NCI-H1930 (cell line): ENCODE measurements at regions not wholly inside any gene's neighbourhood (a gene's known extent, or its start where the extent isn't known, plus 50 kb on each side); places are given as distances from the start of the nearest gene placed in this dataset.
"Not testable (repeated sequence)": the region's sequence is repeated elsewhere in the genome, so short reads cannot be mapped to it uniquely, and the experiment has no call there.

Source experiments
- DNase-seq, 2 experiments: peaks; one replicate each; lab custom pipeline; 2025; lab: John Stamatoyannopoulos, UW

DNA sequence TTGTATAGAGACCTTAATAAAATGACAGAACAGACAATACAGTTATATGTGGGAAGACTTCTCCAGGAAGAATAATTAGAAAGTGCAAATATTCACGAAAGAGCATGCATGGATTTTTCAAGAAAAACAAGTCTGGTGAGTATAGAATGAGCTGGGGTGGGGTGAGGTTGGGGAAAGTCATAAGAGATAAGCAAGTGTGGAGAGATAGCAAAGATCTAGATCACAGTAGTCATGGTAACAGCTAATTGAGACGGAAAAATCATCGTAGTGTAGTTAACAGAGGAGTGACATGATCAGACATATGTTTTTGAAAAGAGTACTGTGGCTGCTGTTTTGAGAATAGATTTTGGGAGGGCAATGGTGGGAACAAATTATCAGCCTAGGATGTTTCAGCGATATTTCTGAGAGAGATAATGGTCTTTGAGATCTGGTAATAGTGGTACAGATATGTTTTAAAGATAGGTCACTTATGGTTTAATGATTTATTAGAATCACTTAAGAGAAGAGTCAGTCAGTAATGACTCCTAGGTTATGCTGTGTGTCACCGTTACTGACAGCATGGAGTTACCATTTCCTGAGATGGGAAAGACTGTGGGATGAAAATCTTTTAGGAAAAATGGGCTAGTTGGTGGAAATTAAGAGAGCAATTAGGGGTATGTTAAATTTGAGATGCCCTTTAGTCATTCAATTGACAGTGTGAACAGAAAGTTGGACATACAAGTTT is 248.5 kb upstream of the SLC8A1 start:
- no peak for DNase-seq

DNA sequence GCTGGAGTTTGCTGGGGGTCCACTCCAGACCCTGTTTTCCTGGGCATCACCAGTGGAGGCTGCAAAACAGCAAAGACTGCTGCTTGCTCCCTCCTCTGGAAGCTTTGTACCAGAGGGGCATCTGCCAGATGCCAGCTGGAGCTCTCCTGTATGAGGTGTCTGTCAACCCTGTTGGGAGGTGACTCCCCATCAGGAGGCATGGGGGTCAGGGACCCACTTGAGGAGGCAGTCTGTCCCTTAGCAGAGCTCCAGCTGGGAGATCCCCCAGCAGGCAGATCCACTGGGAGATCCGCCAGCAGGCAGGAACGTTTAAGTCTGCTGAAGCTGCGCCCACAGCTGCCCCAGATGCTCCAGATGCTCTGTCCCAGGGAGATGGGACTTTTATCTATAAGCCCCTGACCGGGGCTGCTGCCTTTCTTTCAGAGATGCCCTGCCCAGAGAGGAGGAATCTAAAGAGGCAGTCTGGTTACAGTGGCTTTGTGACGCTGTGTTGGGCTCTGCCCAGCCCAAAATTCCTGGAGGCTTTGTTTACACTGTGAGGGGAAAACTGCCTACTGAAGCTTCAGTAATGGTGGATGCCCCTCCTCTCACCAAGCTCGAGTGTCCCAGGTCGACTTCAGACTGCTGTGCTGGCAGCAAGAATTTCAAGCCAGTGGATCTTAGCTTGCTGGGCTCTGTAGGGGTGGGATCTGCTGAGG is 260.5 kb upstream of the SLC8A1 start:
- DNase-seq: not testable (repeated sequence)

GRCh38 chr2:40716879-40717278 is 265.0 kb upstream of the SLC8A1 start:
- DNase-seq: no peak

GRCh38 chr2:40719414-40719813 is 267.5 kb upstream of the SLC8A1 start:
- DNase-seq: no peak

- DNase-seq: no peak
These were observed 269.7 kb upstream of the SLC8A1 start for GRCh38 chr2:40721595-40721994.

DNA sequence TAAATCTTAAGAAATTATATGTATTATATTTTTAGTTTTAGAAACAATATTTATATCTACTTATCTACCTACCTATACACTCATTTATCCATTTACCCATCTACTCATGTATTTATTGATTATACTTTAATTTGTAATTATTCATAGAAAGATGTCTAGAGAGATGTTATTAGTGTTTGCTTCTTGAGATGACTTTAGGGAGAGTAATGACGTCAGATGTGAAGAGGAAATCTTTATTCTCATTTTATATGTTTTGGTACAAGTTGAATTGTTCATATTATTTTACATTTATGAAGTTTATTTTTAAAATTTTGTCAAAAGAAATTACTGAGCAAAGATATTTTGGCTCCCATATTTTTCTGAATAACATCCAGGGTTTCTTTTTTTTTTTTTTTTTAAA is 271.3 kb upstream of the SLC8A1 start:
- no peak for DNase-seq

DNA sequence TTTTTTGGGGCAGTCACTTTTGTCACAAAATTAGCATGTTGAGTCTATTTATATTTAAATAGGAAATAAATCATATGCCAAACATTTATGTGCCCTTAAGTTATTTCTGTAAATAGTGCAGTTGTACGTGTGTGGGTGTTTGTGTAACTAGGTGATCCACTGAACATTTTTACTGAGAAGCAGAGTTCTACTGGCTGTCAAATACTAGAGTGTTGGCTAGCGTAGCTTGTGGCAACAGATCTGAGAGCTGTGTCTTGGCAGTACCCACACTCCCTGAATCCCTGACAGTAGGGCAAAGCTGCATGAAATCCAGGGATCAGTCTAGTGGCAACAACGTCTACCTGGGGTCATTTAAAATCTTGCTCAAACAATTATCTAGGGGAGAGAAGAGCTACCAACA is 273.1 kb upstream of the SLC8A1 start:
- DNase-seq: no peak

GRCh38 chr2:40725950-40726349 is 274.1 kb upstream of the SLC8A1 start:
- DNase-seq: no peak

DNA sequence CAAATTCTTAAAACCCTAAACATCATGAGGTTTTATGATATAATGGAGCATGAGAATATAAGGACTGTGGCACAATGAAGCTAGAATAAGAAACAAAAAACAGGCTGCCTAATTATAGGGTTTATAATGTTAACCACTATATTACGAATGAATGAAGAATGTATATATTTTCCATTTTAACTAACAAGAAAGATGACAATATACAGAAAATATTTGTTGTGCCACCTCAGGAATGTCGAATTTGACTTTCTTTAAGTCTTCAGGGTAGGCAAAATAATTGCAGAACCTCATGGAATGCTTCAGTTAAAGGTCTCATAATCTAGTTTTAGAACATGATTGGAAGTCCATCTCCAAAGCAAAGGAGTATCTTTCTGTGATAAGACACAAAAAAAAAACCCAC is 282.9 kb upstream of the SLC8A1 start:
- no peak for DNase-seq

- DNase-seq: no peak
These were observed 285.3 kb upstream of the SLC8A1 start for GRCh38 chr2:40737180-40737579.

- no peak for DNase-seq
These were observed 288.5 kb upstream of the SLC8A1 start for GRCh38 chr2:40740419-40740818.

DNA sequence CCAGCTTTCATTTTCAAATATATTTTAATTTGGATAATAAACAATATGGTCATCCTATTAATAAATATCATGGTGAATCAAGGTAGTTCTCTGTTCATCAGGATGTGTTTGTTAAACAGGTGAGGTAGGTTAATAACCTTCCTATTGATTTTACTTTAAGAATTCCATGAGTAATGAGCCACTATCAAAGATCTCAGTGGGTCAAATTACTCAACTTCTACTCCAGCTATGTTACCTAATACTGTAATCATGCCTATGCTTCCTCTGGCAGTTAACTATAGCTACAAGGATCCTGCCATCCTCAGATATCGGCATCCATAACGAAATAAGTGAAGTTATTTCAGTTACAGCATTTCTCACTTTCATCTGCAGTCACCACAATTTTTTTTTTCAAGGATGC is 289.6 kb upstream of the SLC8A1 start:
- no peak for DNase-seq

- DNase-seq: no peak
These were observed 294.3 kb upstream of the SLC8A1 start for GRCh38 chr2:40746191-40746590.

GRCh38 chr2:40751981-40752380 is 300.1 kb upstream of the SLC8A1 start:
- no peak for DNase-seq

- DNase-seq: no peak
These were observed 300.9 kb upstream of the SLC8A1 start for GRCh38 chr2:40752796-40753195.

DNA sequence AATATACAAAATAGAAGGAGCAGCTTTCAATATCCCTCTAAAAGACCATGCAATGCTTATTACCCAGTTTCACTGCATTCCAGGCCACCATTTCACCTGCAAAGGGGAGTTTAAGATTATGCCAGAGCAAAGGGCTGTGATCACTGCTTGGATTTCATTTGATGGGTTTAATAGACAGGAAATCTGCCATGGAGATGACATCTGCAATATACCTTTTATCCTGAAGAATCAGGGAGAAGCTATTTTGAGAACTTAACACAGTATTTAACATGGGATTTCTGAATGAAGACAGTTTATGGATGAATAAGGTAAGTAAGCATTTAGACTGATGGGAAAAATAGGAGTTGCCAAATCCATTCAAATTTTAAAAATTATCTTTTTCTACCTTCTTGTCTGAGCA is 303.0 kb upstream of the SLC8A1 start:
- DNase-seq: no peak

GRCh38 chr2:40758401-40759155 is 306.7 kb upstream of the SLC8A1 start:
- no peak for DNase-seq

GRCh38 chr2:40760071-40760666 is 308.3 kb upstream of the SLC8A1 start:
- no peak for DNase-seq

GRCh38 chr2:40773291-40773690 is 321.4 kb upstream of the SLC8A1 start:
- no peak for DNase-seq

DNA sequence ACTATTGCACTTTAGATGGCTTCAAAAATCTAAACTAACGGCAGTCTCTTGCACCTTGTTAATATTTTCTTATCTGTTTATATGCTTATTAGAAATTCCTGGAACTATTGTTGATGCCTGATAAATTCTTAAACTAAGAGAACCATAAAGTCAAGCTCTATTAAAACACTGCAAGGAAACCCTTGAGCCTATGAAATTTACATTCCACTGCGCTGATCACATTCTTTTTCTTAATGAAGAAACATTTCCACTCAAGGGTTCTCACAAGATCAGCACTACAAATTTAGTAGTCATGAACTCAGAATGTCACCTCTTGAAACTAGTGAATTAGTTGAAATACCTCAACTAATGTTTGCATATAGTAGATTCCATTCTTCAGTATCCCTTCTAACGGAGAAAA is 331.8 kb upstream of the SLC8A1 start:
- no peak for DNase-seq

DNA sequence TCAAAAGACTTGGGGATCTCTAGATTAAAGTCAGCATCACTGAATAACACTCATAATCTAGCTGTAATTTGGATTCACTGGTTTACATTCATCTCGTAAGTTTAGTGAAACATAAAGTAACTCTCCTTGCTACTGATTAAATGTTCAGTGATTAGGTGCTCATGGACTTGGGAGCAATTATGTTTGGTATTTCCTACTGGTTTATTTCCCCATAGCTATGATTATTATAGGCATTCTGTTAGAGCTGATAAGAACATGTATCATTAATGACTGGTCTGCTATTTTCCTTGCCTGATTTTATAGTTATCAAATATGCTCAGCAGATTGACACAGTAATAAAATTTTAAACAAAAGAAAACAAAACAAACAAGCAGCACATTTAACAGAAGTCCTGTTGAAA is 334.7 kb upstream of the SLC8A1 start:
- DNase-seq: no peak

GRCh38 chr2:40797120-40797519 is 345.2 kb upstream of the SLC8A1 start:
- DNase-seq: no peak

- no peak for DNase-seq
These were observed 352.0 kb upstream of the SLC8A1 start for GRCh38 chr2:40803900-40804299.
